ENCODE measurements at regions not wholly inside any gene's neighbourhood (a gene's known extent, or its start where the extent isn't known, plus 50 kb on each side); places are given as distances from the start of the nearest gene placed in this dataset.

DNA sequence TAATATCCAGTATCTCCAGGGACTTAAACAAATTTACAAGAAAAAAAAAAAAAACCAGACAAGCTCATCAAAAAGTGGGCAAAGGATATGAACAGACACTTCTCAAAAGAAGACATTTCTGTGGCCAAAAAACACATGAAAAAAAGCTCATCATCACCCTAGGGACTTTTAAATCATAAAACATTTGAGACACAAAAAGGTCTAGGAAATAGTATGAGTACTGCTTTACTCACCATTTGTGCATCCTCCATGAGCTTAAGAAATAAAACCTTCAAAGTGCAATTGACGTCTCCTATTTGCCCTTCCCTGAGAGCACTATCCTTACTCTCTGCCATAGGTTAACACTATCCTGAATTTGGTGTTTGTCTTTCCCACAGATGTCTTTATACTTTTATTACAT, 193.7 kb upstream of the NREP start:
- H2AFZ ChIP-seq, result no peak overlapping the region
- no peak overlapping the region for H3K27ac ChIP-seq
- H3K4me1 ChIP-seq (ENCODE audit: insufficient read depth), result no peaks in the 10 kb centered on the region
- no peaks in the 10 kb centered on the region for H3K36me3 ChIP-seq (replicated peaks; ENCODE audit: insufficient read depth, low read depth)
- no peaks in the 10 kb centered on the region for H3K9me3 ChIP-seq (ENCODE audit: low read depth)
- no peak for DNase-seq (ENCODE audit: low spot score)
- H3K4me2 ChIP-seq, result no peak overlapping the region
- no peak overlapping the region for H3K4me3 ChIP-seq
- no peak for TF ChIP-seq EZH2 (IDR thresholded peaks at IDR 0.05; ENCODE audit: borderline replicate concordance)
- TF ChIP-seq, protein P1, sequence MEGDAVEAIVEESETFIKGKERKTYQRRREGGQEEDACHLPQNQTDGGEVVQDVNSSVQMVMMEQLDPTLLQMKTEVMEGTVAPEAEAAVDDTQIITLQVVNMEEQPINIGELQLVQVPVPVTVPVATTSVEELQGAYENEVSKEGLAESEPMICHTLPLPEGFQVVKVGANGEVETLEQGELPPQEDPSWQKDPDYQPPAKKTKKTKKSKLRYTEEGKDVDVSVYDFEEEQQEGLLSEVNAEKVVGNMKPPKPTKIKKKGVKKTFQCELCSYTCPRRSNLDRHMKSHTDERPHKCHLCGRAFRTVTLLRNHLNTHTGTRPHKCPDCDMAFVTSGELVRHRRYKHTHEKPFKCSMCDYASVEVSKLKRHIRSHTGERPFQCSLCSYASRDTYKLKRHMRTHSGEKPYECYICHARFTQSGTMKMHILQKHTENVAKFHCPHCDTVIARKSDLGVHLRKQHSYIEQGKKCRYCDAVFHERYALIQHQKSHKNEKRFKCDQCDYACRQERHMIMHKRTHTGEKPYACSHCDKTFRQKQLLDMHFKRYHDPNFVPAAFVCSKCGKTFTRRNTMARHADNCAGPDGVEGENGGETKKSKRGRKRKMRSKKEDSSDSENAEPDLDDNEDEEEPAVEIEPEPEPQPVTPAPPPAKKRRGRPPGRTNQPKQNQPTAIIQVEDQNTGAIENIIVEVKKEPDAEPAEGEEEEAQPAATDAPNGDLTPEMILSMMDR (IDR thresholded peaks at IDR 0.05; ENCODE audit: poor library complexity), result no peak
- no peak for TF ChIP-seq EZH2phosphoT487 (IDR thresholded peaks at IDR 0.05; ENCODE audit: low read depth, severe bottlenecking, unreplicated experiment)
- H3K9me2 ChIP-seq (replicated peaks; ENCODE audit: insufficient read depth), result no peaks in the 10 kb centered on the region
- no peaks in the 10 kb centered on the region for H3K27me3 ChIP-seq
- H4K20me1 ChIP-seq (ENCODE audit: insufficient read depth, poor library complexity, severe bottlenecking), result no peaks in the 10 kb centered on the region
- H3K79me2 ChIP-seq, result no peaks in the 10 kb centered on the region
- WGBS (ENCODE audit: low lambda C conversion rate, missing lambda C conversion rate), result 77% methylated on average over 1 of the region's 1 CpG

DNA sequence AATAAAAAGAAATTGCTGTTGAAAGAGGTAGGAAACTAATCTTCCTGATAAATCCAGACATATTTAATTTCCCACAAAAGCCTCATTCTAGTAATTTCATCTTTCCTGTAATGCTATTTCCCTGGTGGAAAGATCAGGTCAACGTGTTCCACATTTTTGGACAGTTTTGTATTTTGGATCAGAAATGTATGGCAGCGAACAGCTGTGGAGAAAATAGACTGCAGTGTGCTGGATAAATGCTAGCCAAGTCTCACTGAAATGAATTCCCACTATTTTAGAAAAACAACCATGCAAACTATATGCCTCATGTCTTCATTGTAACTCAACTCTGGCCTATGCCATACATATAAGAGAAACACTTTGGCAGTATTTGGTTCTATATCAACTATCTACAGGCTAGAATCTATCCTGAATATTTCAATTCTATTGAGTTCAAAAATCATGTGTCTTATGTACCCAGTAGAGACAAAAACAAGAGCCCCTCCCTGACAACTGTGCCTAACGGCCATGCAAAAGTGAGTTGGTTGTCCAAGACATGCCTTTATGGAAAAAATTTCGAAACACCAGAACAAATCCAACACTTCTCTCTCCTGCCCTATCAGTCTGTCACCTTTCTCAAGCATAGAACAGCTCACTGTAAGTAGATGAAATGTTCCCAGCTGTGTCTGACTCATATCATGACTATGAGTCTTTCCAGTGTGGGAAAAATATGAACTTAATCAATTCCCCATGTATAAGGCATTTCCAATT, 191.3 kb upstream of the NREP start:
- Histone ChIP-seq H4K20me1 (ENCODE audit: insufficient read depth, poor library complexity, severe bottlenecking) (no peaks in the 10 kb centered on the region), H3K36me3 (replicated peaks; ENCODE audit: insufficient read depth, low read depth) (no peaks in the 10 kb centered on the region), H3K4me2 (no peak overlapping the region), H3K79me2 (no peaks in the 10 kb centered on the region), H2AFZ (no peak overlapping the region), H3K27ac (no peak overlapping the region), H3K9me3 (ENCODE audit: low read depth) (no peaks in the 10 kb centered on the region), H3K9me2 (replicated peaks; ENCODE audit: insufficient read depth) (no peaks in the 10 kb centered on the region), H3K4me3 (no peak overlapping the region), H3K4me1 (ENCODE audit: insufficient read depth) (no peaks in the 10 kb centered on the region), H3K27me3 (no peaks in the 10 kb centered on the region)
- 82% methylated on average over 4 of the region's 4 CpGs for WGBS (ENCODE audit: low lambda C conversion rate, missing lambda C conversion rate)
- TF ChIP-seq EZH2phosphoT487 (IDR thresholded peaks at IDR 0.05; ENCODE audit: low read depth, severe bottlenecking, unreplicated experiment), result no peak
- TF ChIP-seq, protein P1 (IDR thresholded peaks at IDR 0.05; ENCODE audit: poor library complexity), result no peak
- TF ChIP-seq EZH2 (IDR thresholded peaks at IDR 0.05; ENCODE audit: borderline replicate concordance), result no peak
- DNase-seq (ENCODE audit: low spot score), result no peak

DNA sequence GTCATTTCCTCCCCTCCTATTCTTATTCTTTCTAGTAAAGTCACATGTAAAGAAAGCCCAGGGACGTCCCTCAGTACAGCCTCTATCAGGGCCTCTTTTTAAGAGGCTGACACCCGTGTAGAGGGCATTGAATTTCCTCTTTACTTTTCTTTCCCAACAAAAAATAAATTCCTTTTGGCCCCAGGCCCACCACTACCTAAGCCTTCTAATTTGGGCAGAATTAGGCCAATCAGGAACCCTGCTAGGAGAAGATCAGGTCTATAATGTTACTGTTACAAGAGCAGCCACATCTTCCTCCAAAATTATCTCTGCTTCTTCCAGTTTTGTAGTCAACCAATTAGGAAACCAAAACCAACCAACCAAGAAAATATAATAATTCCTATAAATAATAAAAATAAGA, 189.6 kb upstream of the NREP start:
- Histone ChIP-seq H3K27me3 (no peaks in the 10 kb centered on the region), H3K27ac (no peak overlapping the region), H3K9me3 (ENCODE audit: low read depth) (no peaks in the 10 kb centered on the region), H3K36me3 (replicated peaks; ENCODE audit: insufficient read depth, low read depth) (no peaks in the 10 kb centered on the region), H3K79me2 (no peaks in the 10 kb centered on the region), H3K9me2 (replicated peaks; ENCODE audit: insufficient read depth) (no peaks in the 10 kb centered on the region), H3K4me1 (ENCODE audit: insufficient read depth) (no peaks in the 10 kb centered on the region), H4K20me1 (ENCODE audit: insufficient read depth, poor library complexity, severe bottlenecking) (no peaks in the 10 kb centered on the region), H3K4me2 (no peak overlapping the region), H2AFZ (no peak overlapping the region), H3K4me3 (no peak overlapping the region)
- no peak for DNase-seq (ENCODE audit: low spot score)
- TF ChIP-seq EZH2phosphoT487 (IDR thresholded peaks at IDR 0.05; ENCODE audit: low read depth, severe bottlenecking, unreplicated experiment) (no peak), EZH2 (IDR thresholded peaks at IDR 0.05; ENCODE audit: borderline replicate concordance) (no peak)
- TF ChIP-seq, protein P1 (IDR thresholded peaks at IDR 0.05; ENCODE audit: poor library complexity), result no peak
- WGBS (ENCODE audit: low lambda C conversion rate, missing lambda C conversion rate), result 57% methylated on average over 2 of the region's 2 CpGs
